Caco-2 (cell line): ENCODE measurements at regions not wholly inside any gene's neighbourhood (a gene's known extent, or its start where the extent isn't known, plus 50 kb on each side); places are given as distances from the start of the nearest gene placed in this dataset.

ENCODE experiments used
- BruUV-seq: library from RNA; stranded (reverse); fragments of 400-500 nt; replicated peaks from 2 replicates; lab custom pipeline; 2021; lab: Mats Ljungman, UMichigan
- CTCF ChIA-PET: fragments of 300-600 bp; sonication (Branson Sonifier 250); formaldehyde crosslinking; loops from one replicate; lab custom pipeline; 2022; ENCODE audit warnings: antibody characterized with exemption; lab: Charles Lee
- POLR2A ChIA-PET: fragments of 300-600 bp; sonication (Branson Sonifier 250); formaldehyde crosslinking; loops from one replicate; lab custom pipeline; 2022; ENCODE audit warnings: antibody characterized with exemption; lab: Charles Lee
- DNase-seq, 2 experiments: peaks; one replicate each; pipeline versions ENCODE4 v3.0.0 to v3.0.0-alpha.2; 2020 to 2022
- H3K27me3 ChIP-seq: replicated peaks from 2 replicates; pipeline ENCODE4 v1.6.0; 2011; ENCODE audit warnings: low read length; ENCODE audit not compliant: control insufficient read depth, insufficient read depth
- H3K36me3 ChIP-seq: 2 replicates; pipeline ENCODE4 v1.5.1; 2011; ENCODE audit warnings: low read length; ENCODE audit not compliant: control insufficient read depth, insufficient read depth
- H3K4me1 ChIP-seq: fragments of 250-450 bp; sonication (Bioruptor Pico); 2 replicates; pipeline ENCODE4 v1.5.1; 2020; ENCODE audit warnings: mild to moderate bottlenecking
- H3K4me3 ChIP-seq: 2 replicates; pipeline ENCODE4 v1.5.1; 2011; ENCODE audit warnings: low read depth, mild to moderate bottlenecking, control low read depth, low read length
- H3K9me3 ChIP-seq: fragments of 250-450 bp; sonication (Bioruptor Pico); 2 replicates; pipeline ENCODE4 v1.5.1; 2020; ENCODE audit warnings: mild to moderate bottlenecking, moderate library complexity
- H3K27ac Mint-ChIP-seq: one replicate; pipeline ENCODE4 v1.8.0; 2022; ENCODE audit warnings: mixed read lengths; ENCODE audit not compliant: unreplicated experiment
- H3K27me3 Mint-ChIP-seq: one replicate; pipeline ENCODE4 v1.8.0; 2022; ENCODE audit warnings: mixed read lengths; ENCODE audit not compliant: insufficient read depth, unreplicated experiment
- H3K36me3 Mint-ChIP-seq: one replicate; pipeline ENCODE4 v1.8.0; 2022; ENCODE audit warnings: mild to moderate bottlenecking, mixed read lengths; ENCODE audit not compliant: insufficient read depth, unreplicated experiment
- H3K4me1 Mint-ChIP-seq: one replicate; pipeline ENCODE4 v1.8.0; 2022; ENCODE audit warnings: low read depth, mixed read lengths; ENCODE audit not compliant: unreplicated experiment
- H3K4me3 Mint-ChIP-seq: one replicate; pipeline ENCODE4 v1.8.0; 2022; ENCODE audit warnings: mild to moderate bottlenecking, moderate library complexity, mixed read lengths; ENCODE audit not compliant: unreplicated experiment
- H3K9me3 Mint-ChIP-seq: one replicate; pipeline ENCODE4 v1.8.0; 2022; ENCODE audit warnings: mixed read lengths; ENCODE audit not compliant: unreplicated experiment
- intact Hi-C: fragments of 100-400 bp; cut with micrococcal nuclease; formaldehyde crosslinking; loops from one replicate; pipeline ENCODE4 v1.10.0; 2022; ENCODE audit not compliant: unreplicated experiment
- TF ChIP-seq, protein P1 (sequence below), 2 experiments: fragments of 200-600 bp in 1 of 2; IDR thresholded peaks; 1 replicate in 1 of 2; 2 replicates in 1 of 2; pipeline versions ENCODE4 v1.5.1 to v1.8.0; 2011 to 2022; ENCODE audit warnings: antibody characterized with exemption in 1 of 2, control low read depth in 1 of 2, inconsistent platforms in 1 of 2, low read depth in 1 of 2, low read length in 1 of 2, mild to moderate bottlenecking in 1 of 2, moderate library complexity in 1 of 2; ENCODE audit not compliant: insufficient read depth in 1 of 2, severe bottlenecking in 1 of 2, unreplicated experiment in 1 of 2

DNA sequence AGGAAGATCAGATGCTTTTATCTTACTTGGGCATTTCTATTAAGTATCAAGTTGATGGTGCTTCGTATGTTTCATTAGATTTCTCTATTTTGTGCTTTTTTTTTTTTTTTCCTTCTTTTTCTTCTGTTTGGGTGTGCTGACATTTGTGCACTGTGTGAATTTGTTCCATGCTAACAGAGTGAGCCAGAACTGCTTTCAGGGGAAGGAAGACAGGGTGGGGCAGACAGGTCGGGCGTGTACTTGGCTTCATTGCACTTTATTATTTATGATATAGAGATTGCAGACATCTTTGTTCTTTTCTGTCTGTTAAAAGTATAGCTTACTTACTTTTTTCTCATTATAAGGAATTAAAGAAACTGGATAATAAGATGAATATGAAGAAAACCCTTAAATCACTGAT, 112.2 kb downstream of the FGF18 start:
- H3K9me3 ChIP-seq = no peaks in the 10 kb centered on the region
- DNase-seq = no peak
- Mint-ChIP-seq H3K36me3 (no peaks in the 10 kb centered on the region), H3K9me3 (no peaks in the 10 kb centered on the region), H3K27me3 (peaks cover 17% of the 10 kb centered on the region), H3K4me3 (no peak overlapping the region), H3K4me1 (peaks cover 9% of the 10 kb centered on the region), H3K27ac (no peak overlapping the region)
- H3K36me3 ChIP-seq = no peaks in the 10 kb centered on the region
- TF ChIP-seq, protein P1, sequence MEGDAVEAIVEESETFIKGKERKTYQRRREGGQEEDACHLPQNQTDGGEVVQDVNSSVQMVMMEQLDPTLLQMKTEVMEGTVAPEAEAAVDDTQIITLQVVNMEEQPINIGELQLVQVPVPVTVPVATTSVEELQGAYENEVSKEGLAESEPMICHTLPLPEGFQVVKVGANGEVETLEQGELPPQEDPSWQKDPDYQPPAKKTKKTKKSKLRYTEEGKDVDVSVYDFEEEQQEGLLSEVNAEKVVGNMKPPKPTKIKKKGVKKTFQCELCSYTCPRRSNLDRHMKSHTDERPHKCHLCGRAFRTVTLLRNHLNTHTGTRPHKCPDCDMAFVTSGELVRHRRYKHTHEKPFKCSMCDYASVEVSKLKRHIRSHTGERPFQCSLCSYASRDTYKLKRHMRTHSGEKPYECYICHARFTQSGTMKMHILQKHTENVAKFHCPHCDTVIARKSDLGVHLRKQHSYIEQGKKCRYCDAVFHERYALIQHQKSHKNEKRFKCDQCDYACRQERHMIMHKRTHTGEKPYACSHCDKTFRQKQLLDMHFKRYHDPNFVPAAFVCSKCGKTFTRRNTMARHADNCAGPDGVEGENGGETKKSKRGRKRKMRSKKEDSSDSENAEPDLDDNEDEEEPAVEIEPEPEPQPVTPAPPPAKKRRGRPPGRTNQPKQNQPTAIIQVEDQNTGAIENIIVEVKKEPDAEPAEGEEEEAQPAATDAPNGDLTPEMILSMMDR (IDR thresholded peaks at IDR 0.05; ENCODE audit: insufficient read depth in 1 of 2, low read depth in 1 of 2, low read length in 1 of 2, severe bottlenecking in 1 of 2, unreplicated experiment in 1 of 2) = no peak
- no TSS peak for BruUV-seq
- H3K4me3 ChIP-seq = no peak overlapping the region
- intact Hi-C loops = no loop called here
- H3K27me3 ChIP-seq = no peaks in the 10 kb centered on the region
- ChIA-PET POLR2A (no interaction called here), CTCF (interaction anchor here (0.6 kb wide), 1 partner anchor 1567 kb away, joined by 3 read pairs; no protein-coding TSS in a partner anchor)
- H3K4me1 ChIP-seq = no peaks in the 10 kb centered on the region

- BruUV-seq = no TSS peak
- H3K4me3 Mint-ChIP-seq = no peak overlapping the region
- no peak overlapping the region for H3K4me3 ChIP-seq
- H3K27ac Mint-ChIP-seq = no peak overlapping the region
- peaks cover 9% of the 10 kb centered on the region for H3K4me1 Mint-ChIP-seq
- H3K9me3 ChIP-seq = no peaks in the 10 kb centered on the region
- POLR2A ChIA-PET = no interaction called here
- CTCF ChIA-PET = no interaction called here
- TF ChIP-seq, protein P1 (IDR thresholded peaks at IDR 0.05; ENCODE audit: insufficient read depth in 1 of 2, low read depth in 1 of 2, low read length in 1 of 2, severe bottlenecking in 1 of 2, unreplicated experiment in 1 of 2) = no peak
- no peak for DNase-seq
- no peaks in the 10 kb centered on the region for H3K4me1 ChIP-seq
- peaks cover 15% of the 10 kb centered on the region for H3K27me3 Mint-ChIP-seq
- H3K36me3 Mint-ChIP-seq = no peaks in the 10 kb centered on the region
- H3K27me3 ChIP-seq = no peaks in the 10 kb centered on the region
- no peaks in the 10 kb centered on the region for H3K36me3 ChIP-seq
- intact Hi-C loops = no loop called here
- H3K9me3 Mint-ChIP-seq = no peaks in the 10 kb centered on the region
These were observed 113.7 kb downstream of the FGF18 start for GRCh38 chr5:171533153-171533552.

DNA sequence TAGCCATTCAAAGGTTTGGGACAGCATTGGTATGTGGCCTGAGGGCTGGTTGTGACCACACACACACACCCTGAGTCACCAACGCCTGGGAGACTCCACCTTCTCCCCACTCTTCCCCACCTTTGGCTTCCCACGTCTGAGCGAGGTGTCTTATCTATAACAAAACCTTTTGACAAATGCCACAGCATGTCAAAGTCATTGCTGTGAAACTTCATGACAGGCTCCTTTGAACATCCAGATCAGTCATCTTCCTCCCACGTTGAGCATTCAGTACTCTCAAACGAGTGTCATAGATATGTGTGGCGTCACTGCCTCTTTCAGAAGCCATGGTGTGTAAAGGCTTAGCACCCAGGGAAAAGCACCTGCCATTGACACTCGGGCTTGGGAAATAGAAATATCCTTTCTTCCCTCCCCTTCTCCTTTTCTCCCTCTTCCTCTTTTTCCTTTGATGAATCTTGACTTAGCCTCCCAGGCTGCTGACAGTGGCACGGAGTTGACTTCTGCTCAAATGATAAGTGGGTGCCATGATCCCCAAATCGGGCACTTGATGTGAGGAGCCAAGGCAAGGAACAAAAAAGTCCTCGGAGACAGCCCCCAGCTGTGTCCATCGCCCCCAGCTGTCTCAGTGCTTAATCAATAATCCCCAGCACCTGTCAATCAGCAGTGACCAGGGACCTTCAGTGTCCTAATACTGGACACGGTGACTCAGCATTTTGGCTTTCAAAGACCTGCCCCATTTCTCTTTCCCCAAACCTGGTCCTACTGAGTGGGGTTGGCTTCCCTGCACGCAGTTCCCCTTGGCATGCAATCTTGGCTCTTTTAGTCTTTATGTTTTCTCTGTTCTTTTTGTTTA, 114.8 kb downstream of the FGF18 start:
- DNase-seq = no peak
- ChIA-PET POLR2A (no interaction called here), CTCF (no interaction called here)
- H3K4me3 Mint-ChIP-seq = no peak overlapping the region
- TF ChIP-seq, protein P1 (IDR thresholded peaks at IDR 0.05; ENCODE audit: insufficient read depth in 1 of 2, low read depth in 1 of 2, low read length in 1 of 2, severe bottlenecking in 1 of 2, unreplicated experiment in 1 of 2) = no peak
- H3K4me1 Mint-ChIP-seq = peaks cover 9% of the 10 kb centered on the region
- Histone ChIP-seq H3K27me3 (no peaks in the 10 kb centered on the region), H3K4me3 (no peak overlapping the region), H3K36me3 (no peaks in the 10 kb centered on the region), H3K9me3 (no peaks in the 10 kb centered on the region), H3K4me1 (no peaks in the 10 kb centered on the region)
- H3K27ac Mint-ChIP-seq = no peak overlapping the region
- no peaks in the 10 kb centered on the region for H3K9me3 Mint-ChIP-seq
- peaks cover 15% of the 10 kb centered on the region for H3K27me3 Mint-ChIP-seq
- no TSS peak for BruUV-seq
- no peaks in the 10 kb centered on the region for H3K36me3 Mint-ChIP-seq
- intact Hi-C loops = no loop called here
